Loucy (cell line): ENCODE measurements at regions not wholly inside any gene's neighbourhood (a gene's known extent, or its start where the extent isn't known, plus 50 kb on each side); places are given as distances from the start of the nearest gene placed in this dataset.

Experiments
- H2AFZ ChIP-seq: fragments of 200-600 bp; sonication (generic); 2 replicates; pipeline ENCODE4 v1.6.0; 2016; ENCODE audit warnings: antibody characterized with exemption, mild to moderate bottlenecking, low read length, moderate library complexity
- H3F3A ChIP-seq: fragments of 200-600 bp; 2 replicates; pipeline ENCODE4 v1.6.0; 2016; ENCODE audit warnings: antibody characterized with exemption, low read depth, mild to moderate bottlenecking
- H3K27me3 ChIP-seq: fragments of 200-600 bp; sonication (generic); 2 replicates; pipeline ENCODE4 v1.6.1; 2014; ENCODE audit warnings: low read length, mild to moderate bottlenecking; ENCODE audit not compliant: insufficient read depth, poor library complexity, severe bottlenecking
- H3K36me3 ChIP-seq: fragments of 200-600 bp; sonication (generic); 2 replicates; pipeline ENCODE4 v1.6.1; 2016; ENCODE audit warnings: low read length; ENCODE audit not compliant: insufficient read depth
- H3K4me1 ChIP-seq: fragments of 200-600 bp; sonication (generic); 2 replicates; pipeline ENCODE4 v1.5.1; 2014; ENCODE audit warnings: low read length, mild to moderate bottlenecking; ENCODE audit not compliant: insufficient read depth, poor library complexity, severe bottlenecking
- H3K4me2 ChIP-seq: fragments of 200-600 bp; sonication (generic); 2 replicates; pipeline ENCODE4 v1.6.0; 2014; ENCODE audit warnings: antibody characterized with exemption, low read length, low read depth, mild to moderate bottlenecking; ENCODE audit not compliant: poor library complexity, severe bottlenecking
- H3K4me3 ChIP-seq: fragments of 200-600 bp; sonication (generic); 2 replicates; pipeline ENCODE4 v1.5.1; 2014; ENCODE audit warnings: low read length, mild to moderate bottlenecking, mixed read lengths; ENCODE audit not compliant: poor library complexity, severe bottlenecking
- H3K79me2 ChIP-seq: fragments of 200-600 bp; sonication (generic); 2 replicates; pipeline ENCODE4 v1.6.1; 2014; ENCODE audit warnings: low read length; ENCODE audit not compliant: insufficient read depth
- H3K9ac ChIP-seq: fragments of 200-600 bp; sonication (generic); 2 replicates; pipeline ENCODE4 v1.6.0; 2014; ENCODE audit warnings: mild to moderate bottlenecking, low read depth, low read length, moderate library complexity; ENCODE audit not compliant: poor library complexity, severe bottlenecking
- H3K9me2 ChIP-seq: fragments of 200-600 bp; sonication (generic); replicated peaks from 2 replicates; pipeline ENCODE4 v1.6.1; 2016; ENCODE audit warnings: low read depth, low read length, mixed read lengths
- H3K9me3 ChIP-seq: fragments of 200-600 bp; sonication (generic); 2 replicates; pipeline ENCODE4 v1.6.1; 2014; ENCODE audit warnings: mild to moderate bottlenecking, antibody characterized with exemption, low read length, low read depth; ENCODE audit not compliant: insufficient read depth
- H4K20me1 ChIP-seq: fragments of 200-600 bp; sonication (generic); 2 replicates; pipeline ENCODE4 v1.6.0; 2014; ENCODE audit warnings: antibody characterized with exemption, low read length, mild to moderate bottlenecking; ENCODE audit not compliant: insufficient read depth, poor library complexity, severe bottlenecking
- EZH2phosphoT487 ChIP-seq: fragments of 200-600 bp; IDR thresholded peaks from 2 replicates; pipeline ENCODE4 v1.6.1; 2018; ENCODE audit warnings: antibody characterized with exemption, mild to moderate bottlenecking, moderate library complexity, borderline replicate concordance
- TF ChIP-seq, protein P1 (sequence below): fragments of 200-600 bp; sonication (generic); conservative IDR thresholded peaks from 2 replicates; pipeline ENCODE4 v1.5.1; 2014; ENCODE audit warnings: mild to moderate bottlenecking, antibody characterized with exemption, low read length

DNA sequence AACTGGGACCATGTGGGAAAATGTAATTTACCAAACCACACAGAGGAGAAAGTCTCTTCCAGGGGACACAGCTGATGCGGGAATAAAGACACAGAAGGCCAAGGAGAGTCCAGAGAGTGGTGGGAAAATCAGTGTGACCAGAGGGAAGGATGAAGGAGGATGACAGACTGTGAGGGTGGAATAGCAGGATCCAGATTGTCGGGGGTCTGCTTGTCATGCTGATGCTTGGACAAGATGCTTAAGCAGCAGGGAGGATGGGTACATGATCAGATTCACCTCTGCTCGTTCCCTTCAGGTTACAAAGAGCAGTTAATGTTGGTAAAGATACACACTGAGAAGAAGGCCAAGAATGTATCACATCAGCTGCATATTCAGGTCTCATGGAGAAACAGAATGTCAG, 117.1 kb upstream of the ZNF644 start:
- TF ChIP-seq, protein P1, sequence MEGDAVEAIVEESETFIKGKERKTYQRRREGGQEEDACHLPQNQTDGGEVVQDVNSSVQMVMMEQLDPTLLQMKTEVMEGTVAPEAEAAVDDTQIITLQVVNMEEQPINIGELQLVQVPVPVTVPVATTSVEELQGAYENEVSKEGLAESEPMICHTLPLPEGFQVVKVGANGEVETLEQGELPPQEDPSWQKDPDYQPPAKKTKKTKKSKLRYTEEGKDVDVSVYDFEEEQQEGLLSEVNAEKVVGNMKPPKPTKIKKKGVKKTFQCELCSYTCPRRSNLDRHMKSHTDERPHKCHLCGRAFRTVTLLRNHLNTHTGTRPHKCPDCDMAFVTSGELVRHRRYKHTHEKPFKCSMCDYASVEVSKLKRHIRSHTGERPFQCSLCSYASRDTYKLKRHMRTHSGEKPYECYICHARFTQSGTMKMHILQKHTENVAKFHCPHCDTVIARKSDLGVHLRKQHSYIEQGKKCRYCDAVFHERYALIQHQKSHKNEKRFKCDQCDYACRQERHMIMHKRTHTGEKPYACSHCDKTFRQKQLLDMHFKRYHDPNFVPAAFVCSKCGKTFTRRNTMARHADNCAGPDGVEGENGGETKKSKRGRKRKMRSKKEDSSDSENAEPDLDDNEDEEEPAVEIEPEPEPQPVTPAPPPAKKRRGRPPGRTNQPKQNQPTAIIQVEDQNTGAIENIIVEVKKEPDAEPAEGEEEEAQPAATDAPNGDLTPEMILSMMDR, result no peak
- no peak for TF ChIP-seq EZH2phosphoT487

DNA sequence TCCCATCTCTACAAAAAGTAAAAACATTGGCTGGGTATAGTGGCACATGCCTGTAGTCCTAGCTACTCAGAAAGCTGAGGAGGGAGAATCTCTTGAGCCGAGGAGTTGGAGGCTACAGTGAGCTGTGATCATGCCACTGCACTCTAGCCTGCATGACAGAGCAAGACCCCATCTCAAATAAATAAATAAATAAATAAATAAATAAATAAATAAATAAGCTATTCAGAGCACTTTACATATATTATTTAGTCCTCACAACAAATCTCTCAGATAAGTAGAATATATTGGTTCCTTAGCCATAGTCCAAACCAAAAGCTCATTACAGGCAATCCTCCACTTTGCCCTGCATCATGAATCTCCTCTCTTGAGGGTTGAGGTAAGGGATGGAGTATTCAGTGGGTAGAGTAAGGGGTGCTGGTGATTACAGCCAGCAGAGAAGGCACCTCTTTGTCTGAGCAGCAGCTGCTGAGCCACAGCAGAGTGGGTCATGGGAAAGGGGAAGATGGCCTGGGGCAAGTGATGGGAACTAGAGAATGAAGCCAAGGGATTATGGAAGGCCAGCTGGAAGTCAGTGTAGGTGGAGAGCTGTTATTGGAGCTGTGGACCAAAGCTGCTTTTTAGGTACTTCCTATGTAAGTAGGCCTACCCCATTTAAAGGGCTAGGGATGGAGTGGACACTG, 115.5 kb upstream of the ZNF644 start:
- no peak overlapping the region for H3K4me2 ChIP-seq
- no peaks in the 10 kb centered on the region for H3K79me2 ChIP-seq
- no peaks in the 10 kb centered on the region for H4K20me1 ChIP-seq
- no peaks in the 10 kb centered on the region for H3K9me3 ChIP-seq
- H3K36me3 ChIP-seq, result no peaks in the 10 kb centered on the region
- H3K9ac ChIP-seq, result no peak overlapping the region
- TF ChIP-seq EZH2phosphoT487, result no peak
- TF ChIP-seq, protein P1, result no peak
- no peaks in the 10 kb centered on the region for H3K27me3 ChIP-seq
- no peaks in the 10 kb centered on the region for H3K9me2 ChIP-seq
- H3F3A ChIP-seq, result no peaks in the 10 kb centered on the region
- H2AFZ ChIP-seq, result no peak overlapping the region
- no peaks in the 10 kb centered on the region for H3K4me1 ChIP-seq
- no peak overlapping the region for H3K4me3 ChIP-seq

More for the DNA sequence above, 117.1 kb upstream of the ZNF644 start:
- Histone ChIP-seq H3K9ac (no peak overlapping the region), H3K4me2 (no peak overlapping the region), H3F3A (no peaks in the 10 kb centered on the region), H3K9me3 (no peaks in the 10 kb centered on the region), H3K9me2 (no peaks in the 10 kb centered on the region), H3K36me3 (no peaks in the 10 kb centered on the region), H2AFZ (no peak overlapping the region), H3K4me3 (no peak overlapping the region), H4K20me1 (no peaks in the 10 kb centered on the region), H3K79me2 (no peaks in the 10 kb centered on the region), H3K27me3 (no peaks in the 10 kb centered on the region), H3K4me1 (no peaks in the 10 kb centered on the region)

DNA sequence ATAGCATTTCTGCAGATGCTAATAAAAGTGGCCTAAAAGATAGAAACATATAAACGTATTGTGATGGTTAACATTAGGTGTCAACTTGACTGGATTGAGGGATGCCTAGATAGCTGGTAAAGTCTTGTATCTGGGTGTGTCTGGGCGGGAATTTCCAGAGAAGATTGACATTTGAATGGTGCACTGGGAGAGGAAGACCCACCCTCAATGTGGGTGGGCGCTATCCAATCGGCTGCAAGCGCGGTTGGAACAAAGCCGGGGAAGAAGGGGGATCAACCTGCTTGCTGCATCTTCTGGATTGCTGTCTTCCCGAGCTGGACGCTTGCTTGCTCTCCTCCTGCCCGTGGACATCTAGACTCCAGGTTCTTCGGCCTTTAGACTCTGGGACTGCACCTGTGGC, 114.0 kb upstream of the ZNF644 start:
- Histone ChIP-seq H3K27me3 (no peaks in the 10 kb centered on the region), H3K79me2 (no peaks in the 10 kb centered on the region), H3K4me3 (no peak overlapping the region), H3K9me2 (no peaks in the 10 kb centered on the region), H3K9ac (no peak overlapping the region), H3K4me1 (no peaks in the 10 kb centered on the region), H3K36me3 (no peaks in the 10 kb centered on the region), H3K4me2 (no peak overlapping the region), H4K20me1 (no peaks in the 10 kb centered on the region), H3K9me3 (no peaks in the 10 kb centered on the region), H2AFZ (no peak overlapping the region), H3F3A (no peaks in the 10 kb centered on the region)
- no peak for TF ChIP-seq EZH2phosphoT487
- TF ChIP-seq, protein P1, result no peak
